GM12892 (cell line): ENCODE measurements at regions not wholly inside any gene's neighbourhood (a gene's known extent, or its start where the extent isn't known, plus 50 kb on each side); places are given as distances from the start of the nearest gene placed in this dataset.
"Not testable (repeated sequence)": the region's sequence is repeated elsewhere in the genome, so short reads cannot be mapped to it uniquely, and the experiment has no call there.

Experiments
- DNase-seq: peaks from one replicate; pipeline ENCODE4 v3.0.0; 2011; ENCODE audit not compliant: insufficient read length
- FAIRE-seq: peaks from 2 replicates; lab custom pipeline; 2011; peaks lifted over from hg19 to GRCh38; lab: Jason Lieb, UNC
- POLR2A ChIP-seq: IDR thresholded peaks from 2 replicates; pipeline ENCODE4 v1.6.1; 2011; ENCODE audit warnings: low read depth, low read length, control low read depth
- POLR2AphosphoS5 ChIP-seq: IDR thresholded peaks from 2 replicates; pipeline ENCODE4 v1.6.1; 2011; ENCODE audit warnings: low read depth, low read length, control low read depth
- TAF1 ChIP-seq: IDR thresholded peaks from 2 replicates; pipeline ENCODE4 v1.6.1; 2011; ENCODE audit warnings: low read depth, mild to moderate bottlenecking, control low read depth, low read length, borderline replicate concordance

- TF ChIP-seq TAF1 (no peak), POLR2AphosphoS5 (no peak), POLR2A (no peak)
- no peak for FAIRE-seq
- DNase-seq = no peak
Observed at GRCh38 chrX:125407314-125407713, 87.6 kb downstream of the TEX13C start.

GRCh38 chrX:125420809-125421208, 101.1 kb downstream of the TEX13C start:
- no peak for DNase-seq
- peak; percentile 67 for FAIRE-seq
- TF ChIP-seq POLR2AphosphoS5 = no peak
- no peak for TF ChIP-seq POLR2A
- TF ChIP-seq TAF1 = no peak

- DNase-seq (no peak), FAIRE-seq (no peak)
- no peak for TF ChIP-seq POLR2AphosphoS5
- no peak for TF ChIP-seq TAF1
- no peak for TF ChIP-seq POLR2A
Observed at GRCh38 chrX:125422986-125423385, 103.3 kb downstream of the TEX13C start.

GRCh38 chrX:125424536-125424935, 104.9 kb downstream of the TEX13C start:
- DNase-seq (no peak), FAIRE-seq (no peak)
- TF ChIP-seq POLR2AphosphoS5 = no peak
- no peak for TF ChIP-seq POLR2A

- DNase-seq = no peak
- TF ChIP-seq POLR2AphosphoS5 (no peak), POLR2A (no peak), TAF1 (no peak)
- FAIRE-seq = peak; percentile 14
Observed at GRCh38 chrX:125436855-125437254, 117.2 kb downstream of the TEX13C start.

- FAIRE-seq (no peak), DNase-seq (no peak)
- TF ChIP-seq POLR2A = no peak
- no peak for TF ChIP-seq TAF1
- TF ChIP-seq POLR2AphosphoS5 = no peak
Observed at GRCh38 chrX:125439194-125439849, 119.7 kb downstream of the TEX13C start.

- TF ChIP-seq POLR2AphosphoS5 = no peak
- TF ChIP-seq TAF1 = no peak
- no peak for TF ChIP-seq POLR2A
- no peak for FAIRE-seq
- no peak for DNase-seq
Observed at GRCh38 chrX:125444659-125445058, 125.0 kb downstream of the TEX13C start.

- TF ChIP-seq POLR2AphosphoS5 = no peak
- no peak for TF ChIP-seq POLR2A
- TF ChIP-seq TAF1 = no peak
- FAIRE-seq = no peak
- DNase-seq = no peak
Observed at GRCh38 chrX:125475482-125475881, 155.8 kb downstream of the TEX13C start.

- TF ChIP-seq TAF1 (no peak), POLR2AphosphoS5 (no peak), POLR2A (no peak)
- DNase-seq (no peak), FAIRE-seq (no peak)
Observed at GRCh38 chrX:125492439-125492838, 172.8 kb downstream of the TEX13C start.

- not testable (repeated sequence) for FAIRE-seq, DNase-seq
Observed at GRCh38 chrX:125493004-125493403, 173.3 kb downstream of the TEX13C start.

- FAIRE-seq = no peak
- TF ChIP-seq POLR2AphosphoS5 (no peak), TAF1 (no peak), POLR2A (no peak)
- no peak for DNase-seq
Observed at GRCh38 chrX:125497667-125498066, 178.0 kb downstream of the TEX13C start.

- DNase-seq = no peak
- TF ChIP-seq POLR2AphosphoS5 (no peak), TAF1 (no peak), POLR2A (no peak)
- FAIRE-seq = no peak
Observed at GRCh38 chrX:125503769-125504168, 184.1 kb downstream of the TEX13C start.

GRCh38 chrX:125505207-125505606, 185.5 kb downstream of the TEX13C start:
- FAIRE-seq (no peak), DNase-seq (no peak)
- TF ChIP-seq TAF1 (no peak), POLR2A (no peak), POLR2AphosphoS5 (no peak)
